ENCODE measurements at regions not wholly inside any gene's neighbourhood (a gene's known extent, or its start where the extent isn't known, plus 50 kb on each side); places are given as distances from the start of the nearest gene placed in this dataset.

DNA sequence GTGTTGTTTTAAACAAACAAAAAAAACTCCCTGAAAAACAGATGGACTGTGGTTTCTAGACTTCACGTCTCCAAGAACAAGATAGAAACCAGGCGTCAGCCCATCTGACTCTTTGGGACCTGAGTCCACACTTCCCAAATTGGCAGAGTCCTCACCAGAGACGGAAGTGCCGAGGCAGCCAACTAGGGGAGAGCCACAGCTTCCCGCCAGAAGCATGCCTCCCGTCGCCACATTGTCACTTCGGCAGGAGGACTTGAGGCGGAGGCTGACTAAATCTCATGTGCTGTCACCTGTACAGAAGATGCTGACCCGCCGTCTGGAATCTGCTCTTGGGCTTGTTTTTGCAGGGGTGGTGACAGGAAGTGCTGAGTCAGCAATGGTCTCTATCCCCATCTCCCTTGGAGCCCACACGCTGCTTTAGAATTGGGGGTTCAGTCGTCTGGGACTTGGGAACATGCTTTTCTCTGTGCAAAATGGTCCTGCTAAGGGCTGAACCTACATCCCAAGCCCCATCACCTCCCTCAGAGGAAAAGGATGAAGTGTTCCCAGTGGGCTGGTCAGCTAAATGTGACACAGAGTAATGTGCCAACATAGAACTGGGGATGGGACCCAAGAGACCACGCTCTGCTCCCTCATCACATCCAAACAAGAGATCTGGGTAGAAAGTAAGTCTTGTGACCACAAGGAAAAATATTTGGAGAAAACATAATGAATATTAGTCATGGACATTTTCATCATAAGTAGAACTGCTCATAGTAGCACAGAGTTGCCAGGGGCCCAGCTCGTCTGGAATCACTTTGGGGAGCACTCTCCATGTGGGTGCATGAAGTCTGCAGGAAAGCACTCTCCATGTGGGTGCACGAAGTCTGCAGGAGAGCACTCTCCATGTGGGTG lies 152.9 kb downstream of the SNX19 start:
- Histone ChIP-seq H3K4me3 (ENCODE audit: low read length) (no peak overlapping the region), H3K9ac (ENCODE audit: low read length) (no peak overlapping the region), H3K4me1 (ENCODE audit: control insufficient read depth, insufficient read depth, low read length) (peaks cover 25% of the 10 kb centered on the region), H3K9me3 (ENCODE audit: control insufficient read depth, low read length) (no peaks in the 10 kb centered on the region), H3K36me3 (ENCODE audit: control insufficient read depth, insufficient read depth, low read length, severe bottlenecking) (no peaks in the 10 kb centered on the region), H3K27me3 (replicated peaks; ENCODE audit: control insufficient read depth, insufficient read depth, low read length) (peaks cover 3% of the 10 kb centered on the region)
- DNase-seq (ENCODE audit: low read depth): peak; percentile 33

- Histone ChIP-seq H3K9ac (ENCODE audit: low read length) (no peak overlapping the region), H3K9me3 (ENCODE audit: control insufficient read depth, low read length) (no peaks in the 10 kb centered on the region), H3K36me3 (ENCODE audit: control insufficient read depth, insufficient read depth, low read length, severe bottlenecking) (no peaks in the 10 kb centered on the region), H3K4me1 (ENCODE audit: control insufficient read depth, insufficient read depth, low read length) (peaks cover 25% of the 10 kb centered on the region), H3K27me3 (replicated peaks; ENCODE audit: control insufficient read depth, insufficient read depth, low read length) (no peaks in the 10 kb centered on the region), H3K4me3 (ENCODE audit: low read length) (no peak overlapping the region)
- DNase-seq (ENCODE audit: low read depth): no peak
Measured at GRCh38 chr11:130765406-130765805, 150.9 kb downstream of the SNX19 start.

DNA sequence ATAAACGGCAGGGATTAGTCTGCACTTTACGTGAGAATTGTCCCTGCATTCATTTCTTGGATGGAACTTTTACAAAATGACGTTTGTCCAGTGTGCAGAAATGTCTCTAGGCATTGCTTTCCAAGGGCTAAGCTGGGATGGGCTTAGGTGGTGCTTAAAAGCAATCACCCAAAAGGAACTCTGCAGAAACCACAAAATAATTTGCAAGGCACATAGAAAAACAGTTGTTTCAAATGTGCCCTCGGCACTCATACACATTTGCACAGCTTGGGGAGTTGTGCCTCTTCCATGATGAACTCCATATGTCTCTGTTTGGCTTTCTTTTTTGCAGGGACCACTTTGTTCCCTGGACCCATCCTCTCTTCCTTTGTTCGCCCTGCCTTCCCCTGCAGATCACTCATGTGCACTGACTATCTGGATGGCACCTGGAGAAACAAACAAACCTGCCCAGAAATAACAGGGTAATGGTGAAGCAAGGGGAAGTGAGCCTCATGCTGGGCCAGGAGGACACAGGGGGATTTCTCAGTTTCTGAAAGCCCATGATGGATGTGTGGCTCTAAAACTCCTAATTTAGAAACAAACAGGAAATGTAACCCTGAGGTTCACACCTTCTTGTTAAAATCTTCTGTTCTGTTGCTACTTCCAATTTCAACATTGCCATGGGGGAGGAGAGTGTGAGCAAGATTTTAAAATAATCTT lies 150.2 kb downstream of the SNX19 start:
- peaks cover 29% of the 10 kb centered on the region for H3K4me1 ChIP-seq (ENCODE audit: control insufficient read depth, insufficient read depth, low read length)
- H3K27me3 ChIP-seq (replicated peaks; ENCODE audit: control insufficient read depth, insufficient read depth, low read length): no peaks in the 10 kb centered on the region
- DNase-seq (ENCODE audit: low read depth): peak; percentile 79
- no peaks in the 10 kb centered on the region for H3K36me3 ChIP-seq (ENCODE audit: control insufficient read depth, insufficient read depth, low read length, severe bottlenecking)
- no peak overlapping the region for H3K4me3 ChIP-seq (ENCODE audit: low read length)
- H3K9ac ChIP-seq (ENCODE audit: low read length): no peak overlapping the region
- H3K9me3 ChIP-seq (ENCODE audit: control insufficient read depth, low read length): no peaks in the 10 kb centered on the region

DNA sequence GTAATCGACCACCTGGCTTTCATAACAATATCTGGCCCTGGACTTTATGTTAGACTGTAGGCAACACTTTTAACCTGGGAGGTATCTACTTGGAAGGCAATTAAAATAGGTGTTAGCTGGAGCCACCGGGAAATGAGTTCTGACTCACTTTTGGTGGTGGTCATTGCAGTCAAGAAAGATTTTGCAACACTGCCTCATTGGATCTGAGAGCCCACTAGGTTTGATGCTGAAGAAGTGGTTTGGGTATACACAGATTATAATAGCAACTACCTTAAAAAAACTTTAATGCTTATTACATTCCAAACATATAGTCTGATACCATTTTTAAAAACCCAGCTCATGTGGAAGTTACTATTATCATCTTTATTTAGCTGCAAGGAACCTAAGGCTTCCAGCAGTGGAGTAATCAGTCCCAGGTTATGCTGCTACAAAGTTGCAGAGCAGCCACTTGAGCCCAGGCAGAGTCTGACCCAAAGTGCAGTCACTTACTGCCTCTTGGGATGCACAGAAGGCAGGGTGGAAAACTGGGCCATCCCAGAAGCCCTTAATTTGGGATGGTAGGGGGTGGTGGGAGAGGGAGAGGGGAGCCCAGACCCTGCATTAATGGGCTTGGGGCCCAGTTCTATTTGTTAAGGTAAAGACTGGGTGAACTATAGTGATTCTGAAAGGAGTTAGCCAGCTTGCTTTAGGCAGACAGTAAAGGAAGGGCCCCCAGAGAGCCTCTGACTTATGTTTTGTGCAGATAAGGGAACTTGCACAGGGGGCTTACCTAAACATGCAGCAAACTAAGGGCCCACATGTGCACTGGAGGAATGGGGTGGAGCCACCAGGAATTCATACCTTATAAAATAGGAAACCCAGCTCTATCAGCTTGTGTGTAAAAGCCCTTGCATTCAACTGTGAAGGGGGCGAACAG lies 149.4 kb downstream of the SNX19 start:
- Histone ChIP-seq H3K27me3 (replicated peaks; ENCODE audit: control insufficient read depth, insufficient read depth, low read length) (no peaks in the 10 kb centered on the region), H3K4me1 (ENCODE audit: control insufficient read depth, insufficient read depth, low read length) (peaks cover 31% of the 10 kb centered on the region), H3K36me3 (ENCODE audit: control insufficient read depth, insufficient read depth, low read length, severe bottlenecking) (no peaks in the 10 kb centered on the region), H3K9me3 (ENCODE audit: control insufficient read depth, low read length) (no peaks in the 10 kb centered on the region), H3K4me3 (ENCODE audit: low read length) (no peak overlapping the region), H3K9ac (ENCODE audit: low read length) (no peak overlapping the region)
- DNase-seq (ENCODE audit: low read depth): no peak

- H3K36me3 ChIP-seq (ENCODE audit: control insufficient read depth, insufficient read depth, low read length, severe bottlenecking): no peaks in the 10 kb centered on the region
- H3K27me3 ChIP-seq (replicated peaks; ENCODE audit: control insufficient read depth, insufficient read depth, low read length): no peaks in the 10 kb centered on the region
- no peak overlapping the region for H3K4me3 ChIP-seq (ENCODE audit: low read length)
- no peak overlapping the region for H3K9ac ChIP-seq (ENCODE audit: low read length)
- DNase-seq (ENCODE audit: low read depth): no peak
- peaks cover 47% of the 10 kb centered on the region for H3K4me1 ChIP-seq (ENCODE audit: control insufficient read depth, insufficient read depth, low read length)
- H3K9me3 ChIP-seq (ENCODE audit: control insufficient read depth, low read length): no peaks in the 10 kb centered on the region
Measured at GRCh38 chr11:130769782-130770535, 146.3 kb downstream of the SNX19 start.

DNA sequence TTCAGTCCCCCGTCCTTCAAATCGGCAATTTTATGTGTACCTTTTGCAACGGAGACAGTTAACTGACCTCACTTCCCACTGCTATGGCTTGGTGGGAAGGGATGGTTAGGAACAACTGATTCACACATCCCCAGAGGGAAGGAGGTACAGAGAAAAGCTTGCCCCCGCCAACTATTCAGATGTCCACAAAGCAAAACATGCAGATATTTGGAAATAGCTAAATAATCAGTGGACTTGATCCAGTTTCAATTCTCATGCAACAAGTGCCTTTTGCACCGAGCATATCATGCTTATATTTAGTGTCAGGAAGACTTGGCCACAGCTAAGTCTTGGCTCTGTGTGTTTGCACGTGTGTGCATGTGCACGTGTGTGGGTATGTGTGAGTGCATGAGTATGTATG lies 144.6 kb downstream of the SNX19 start:
- no peaks in the 10 kb centered on the region for H3K9me3 ChIP-seq (ENCODE audit: control insufficient read depth, low read length)
- DNase-seq (ENCODE audit: low read depth): peak; percentile 74
- H3K4me3 ChIP-seq (ENCODE audit: low read length): peak overlapping the region; percentile 24
- H3K27me3 ChIP-seq (replicated peaks; ENCODE audit: control insufficient read depth, insufficient read depth, low read length): no peaks in the 10 kb centered on the region
- peak overlapping the region; percentile 44 for H3K9ac ChIP-seq (ENCODE audit: low read length)
- no peaks in the 10 kb centered on the region for H3K36me3 ChIP-seq (ENCODE audit: control insufficient read depth, insufficient read depth, low read length, severe bottlenecking)
- H3K4me1 ChIP-seq (ENCODE audit: control insufficient read depth, insufficient read depth, low read length): peaks cover 52% of the 10 kb centered on the region

DNA sequence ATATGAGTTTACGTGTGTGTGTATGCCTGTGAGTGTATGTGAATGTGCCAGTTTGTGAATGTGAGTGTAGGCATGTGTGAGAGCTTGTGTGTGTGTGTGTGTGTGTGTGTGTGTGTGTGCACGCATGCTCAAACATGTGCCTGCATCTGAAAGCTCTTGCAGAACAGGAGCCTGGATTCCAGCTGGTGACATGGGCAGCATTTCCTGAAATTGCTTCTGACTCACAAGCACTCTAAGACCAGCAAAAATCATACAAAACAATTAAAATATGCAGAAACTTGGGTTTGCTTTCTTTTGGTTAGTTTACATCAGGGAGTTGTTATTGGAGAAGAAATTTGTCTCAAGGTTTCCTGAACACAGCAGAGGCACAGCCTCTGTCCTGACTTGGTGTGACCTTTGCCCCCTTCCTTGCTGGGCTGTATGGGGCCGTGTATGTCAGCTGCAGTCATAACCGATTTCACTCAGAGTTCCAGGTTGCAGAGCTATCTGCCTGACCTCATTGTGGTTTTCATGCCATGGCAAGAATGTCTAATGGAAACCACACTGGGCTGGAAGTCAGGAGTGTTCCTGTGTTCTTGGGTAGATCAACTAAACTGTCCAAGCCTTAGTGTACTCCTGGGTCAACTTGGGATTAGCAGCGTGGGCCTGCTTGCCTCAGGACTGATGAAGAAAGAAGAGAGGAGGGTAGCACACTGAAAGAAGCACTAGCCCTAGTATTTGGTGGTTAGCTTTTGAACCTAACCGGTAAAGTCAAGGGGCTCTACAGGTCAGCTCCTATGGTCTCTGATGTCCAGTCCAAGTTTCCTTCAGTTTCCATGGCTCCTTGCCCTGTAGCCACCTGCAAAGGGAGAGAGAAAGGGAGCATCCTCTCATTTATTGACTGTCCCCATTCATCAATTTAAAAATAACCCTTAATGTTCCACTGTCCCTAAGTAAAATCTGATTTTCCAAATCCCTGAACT lies 143.7 kb downstream of the SNX19 start:
- peak overlapping the region; percentile 24 for H3K4me3 ChIP-seq (ENCODE audit: low read length)
- peaks cover 52% of the 10 kb centered on the region for H3K4me1 ChIP-seq (ENCODE audit: control insufficient read depth, insufficient read depth, low read length)
- DNase-seq (ENCODE audit: low read depth): peak; percentile 95
- H3K9me3 ChIP-seq (ENCODE audit: control insufficient read depth, low read length): peaks cover 3% of the 10 kb centered on the region
- H3K27me3 ChIP-seq (replicated peaks; ENCODE audit: control insufficient read depth, insufficient read depth, low read length): no peaks in the 10 kb centered on the region
- no peaks in the 10 kb centered on the region for H3K36me3 ChIP-seq (ENCODE audit: control insufficient read depth, insufficient read depth, low read length, severe bottlenecking)
- peak overlapping the region; percentile 44 for H3K9ac ChIP-seq (ENCODE audit: low read length)

DNA sequence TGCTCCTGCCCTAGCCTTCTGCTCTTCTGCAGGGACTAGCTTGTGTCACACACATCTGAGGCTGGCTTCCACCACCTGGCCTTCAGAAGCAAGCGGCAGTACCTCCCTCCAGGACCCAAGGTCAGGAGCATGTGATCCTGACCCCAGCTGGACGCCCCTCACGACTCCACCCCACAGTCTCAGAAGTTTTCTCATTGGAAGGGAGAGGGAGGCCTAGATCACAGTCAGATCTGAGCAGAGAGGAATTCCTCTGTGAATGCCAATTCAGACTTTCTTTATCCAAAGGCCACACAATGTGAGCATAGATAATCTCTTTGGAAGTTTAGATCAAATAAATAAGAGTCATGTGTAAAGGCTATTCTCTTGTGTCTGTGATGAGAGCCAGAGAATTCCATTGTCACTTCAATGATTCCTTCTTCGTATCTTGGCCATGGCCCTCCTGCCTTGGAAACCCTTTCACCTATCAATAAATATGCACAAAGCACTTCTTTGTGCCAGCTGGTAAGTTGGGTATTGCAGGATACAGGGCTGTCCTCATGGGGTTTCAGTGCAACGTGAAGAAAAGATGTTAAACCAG lies 142.9 kb downstream of the SNX19 start:
- Histone ChIP-seq H3K27me3 (replicated peaks; ENCODE audit: control insufficient read depth, insufficient read depth, low read length) (no peaks in the 10 kb centered on the region), H3K9me3 (ENCODE audit: control insufficient read depth, low read length) (peaks cover 4% of the 10 kb centered on the region), H3K4me1 (ENCODE audit: control insufficient read depth, insufficient read depth, low read length) (peaks cover 52% of the 10 kb centered on the region), H3K9ac (ENCODE audit: low read length) (peak overlapping the region; percentile 31), H3K36me3 (ENCODE audit: control insufficient read depth, insufficient read depth, low read length, severe bottlenecking) (no peaks in the 10 kb centered on the region), H3K4me3 (ENCODE audit: low read length) (no peak overlapping the region)
- no peak for DNase-seq (ENCODE audit: low read depth)

DNA sequence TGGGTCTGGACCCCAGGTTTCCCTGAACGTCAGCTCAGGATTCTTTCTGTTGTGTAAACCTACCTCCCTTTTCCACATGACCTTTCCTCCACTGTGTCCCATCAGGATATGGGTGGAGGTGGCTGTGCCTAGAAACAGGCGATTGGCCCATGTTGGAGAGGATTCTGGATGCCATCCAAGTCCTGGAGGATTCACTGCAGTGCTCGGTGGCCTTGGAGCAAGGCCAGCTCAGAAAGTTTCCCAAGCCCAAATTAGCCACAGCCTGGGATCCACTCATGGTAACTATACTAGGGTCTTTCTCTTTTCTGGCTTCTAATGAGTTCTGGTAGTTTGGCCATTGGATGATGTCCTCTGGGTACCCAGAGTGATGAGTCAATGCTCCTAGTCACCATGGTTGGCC lies 141.6 kb downstream of the SNX19 start:
- Histone ChIP-seq H3K9ac (ENCODE audit: low read length) (no peak overlapping the region), H3K27me3 (replicated peaks; ENCODE audit: control insufficient read depth, insufficient read depth, low read length) (no peaks in the 10 kb centered on the region), H3K4me1 (ENCODE audit: control insufficient read depth, insufficient read depth, low read length) (peaks cover 52% of the 10 kb centered on the region), H3K4me3 (ENCODE audit: low read length) (no peak overlapping the region), H3K36me3 (ENCODE audit: control insufficient read depth, insufficient read depth, low read length, severe bottlenecking) (no peaks in the 10 kb centered on the region), H3K9me3 (ENCODE audit: control insufficient read depth, low read length) (peaks cover 4% of the 10 kb centered on the region)
- no peak for DNase-seq (ENCODE audit: low read depth)

Measured in adipocyte (in vitro differentiated cells).